ENCODE measurements at regions not wholly inside any gene's neighbourhood (a gene's known extent, or its start where the extent isn't known, plus 50 kb on each side); places are given as distances from the start of the nearest gene placed in this dataset.

DNA sequence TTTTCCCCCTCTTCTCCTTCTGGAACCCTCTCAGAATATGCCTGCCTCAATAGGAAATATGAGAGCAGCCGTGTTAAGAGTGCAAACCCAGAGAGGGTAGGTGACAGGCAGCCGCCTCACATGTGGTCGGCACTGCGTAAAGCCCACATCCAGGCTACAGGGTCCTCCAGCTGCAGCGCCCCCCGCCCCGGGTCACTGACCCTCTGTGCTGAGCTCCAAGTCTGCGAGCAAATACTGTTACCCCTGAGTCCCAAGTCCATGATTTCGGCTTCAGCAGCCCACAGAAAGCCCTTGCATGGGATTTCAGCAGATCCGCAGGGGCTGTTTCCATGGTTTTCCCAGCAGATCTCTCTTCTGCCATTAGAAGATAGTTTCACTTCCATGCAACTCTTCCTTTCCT, 186.9 kb upstream of the IRS2 start:
- TF ChIP-seq, protein P1, sequence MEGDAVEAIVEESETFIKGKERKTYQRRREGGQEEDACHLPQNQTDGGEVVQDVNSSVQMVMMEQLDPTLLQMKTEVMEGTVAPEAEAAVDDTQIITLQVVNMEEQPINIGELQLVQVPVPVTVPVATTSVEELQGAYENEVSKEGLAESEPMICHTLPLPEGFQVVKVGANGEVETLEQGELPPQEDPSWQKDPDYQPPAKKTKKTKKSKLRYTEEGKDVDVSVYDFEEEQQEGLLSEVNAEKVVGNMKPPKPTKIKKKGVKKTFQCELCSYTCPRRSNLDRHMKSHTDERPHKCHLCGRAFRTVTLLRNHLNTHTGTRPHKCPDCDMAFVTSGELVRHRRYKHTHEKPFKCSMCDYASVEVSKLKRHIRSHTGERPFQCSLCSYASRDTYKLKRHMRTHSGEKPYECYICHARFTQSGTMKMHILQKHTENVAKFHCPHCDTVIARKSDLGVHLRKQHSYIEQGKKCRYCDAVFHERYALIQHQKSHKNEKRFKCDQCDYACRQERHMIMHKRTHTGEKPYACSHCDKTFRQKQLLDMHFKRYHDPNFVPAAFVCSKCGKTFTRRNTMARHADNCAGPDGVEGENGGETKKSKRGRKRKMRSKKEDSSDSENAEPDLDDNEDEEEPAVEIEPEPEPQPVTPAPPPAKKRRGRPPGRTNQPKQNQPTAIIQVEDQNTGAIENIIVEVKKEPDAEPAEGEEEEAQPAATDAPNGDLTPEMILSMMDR (IDR thresholded peaks at IDR 0.05), result no peak
- TF ChIP-seq POLR2A (IDR thresholded peaks at IDR 0.05; ENCODE audit: low read depth), result no peak
- TF ChIP-seq POLR2AphosphoS5 (IDR thresholded peaks at IDR 0.05), result no peak
- no peak for TF ChIP-seq EP300 (IDR thresholded peaks at IDR 0.05)
